Left ventricle myocardium inferior (tissue), 1 donor: ENCODE measurements at regions not wholly inside any gene's neighbourhood (a gene's known extent, or its start where the extent isn't known, plus 50 kb on each side); places are given as distances from the start of the nearest gene placed in this dataset.

Experiments
- DNase-seq: peaks from one replicate; pipeline ENCODE4 v3.0.0-alpha.2; 2020
- H3K27ac ChIP-seq: fragments of 200-600 bp; replicated peaks from 2 replicates; pipeline ENCODE4 v1.8.0; 2021
- H3K27me3 ChIP-seq: fragments of 200-600 bp; 2 replicates; pipeline ENCODE4 v1.8.0; 2021; ENCODE audit warnings: low read depth
- H3K36me3 ChIP-seq: fragments of 200-600 bp; 2 replicates; pipeline ENCODE4 v1.8.0; 2021
- H3K4me1 ChIP-seq: fragments of 200-600 bp; 2 replicates; pipeline ENCODE4 v1.8.0; 2021
- H3K4me3 ChIP-seq: fragments of 200-600 bp; 2 replicates; pipeline ENCODE4 v1.8.0; 2021; ENCODE audit warnings: mild to moderate bottlenecking, moderate library complexity
- H3K9me3 ChIP-seq: fragments of 200-600 bp; replicated peaks from 2 replicates; pipeline ENCODE4 v1.8.0; 2021
- CTCF ChIP-seq: fragments of 200-600 bp; IDR thresholded peaks from 2 replicates; pipeline ENCODE4 v1.8.0; 2021; ENCODE audit warnings: antibody characterized with exemption, mild to moderate bottlenecking, borderline replicate concordance
- intact Hi-C: fragments of 100-400 bp; cut with micrococcal nuclease; formaldehyde crosslinking; loops from one replicate; pipeline ENCODE4 v1.11.0; 2022
- donor health status: DM: no; HTN: yes; CAD: no; lungs with severe emphysema.

DNA sequence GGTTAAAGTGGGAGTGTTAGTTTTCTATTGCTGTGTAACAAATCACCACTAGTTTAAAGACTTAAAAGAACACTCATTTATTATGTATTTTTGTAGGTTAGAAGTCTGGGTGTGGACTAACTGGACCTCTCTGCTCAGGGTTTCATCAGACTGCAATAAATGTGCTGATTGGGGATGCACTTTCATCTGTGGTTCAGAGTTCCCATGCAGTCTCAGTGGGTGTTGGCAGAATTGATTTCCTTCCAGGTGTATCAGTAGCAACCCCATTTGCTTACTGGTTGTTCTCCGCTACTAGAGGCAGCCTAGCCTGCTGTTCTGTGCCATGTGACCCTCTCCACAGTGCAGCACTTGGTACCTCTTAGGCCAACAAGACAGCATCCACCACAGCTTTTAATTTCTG, 2200.5 kb downstream of the MAT2B start:
- no peak for TF ChIP-seq CTCF
- DNase-seq = no peak
- Histone ChIP-seq H3K4me1 (no peaks in the 10 kb centered on the region), H3K9me3 (peaks cover 8% of the 10 kb centered on the region), H3K27me3 (no peaks in the 10 kb centered on the region), H3K27ac (no peak overlapping the region), H3K36me3 (no peaks in the 10 kb centered on the region), H3K4me3 (no peak overlapping the region)
- intact Hi-C loops = no loop called here

DNA sequence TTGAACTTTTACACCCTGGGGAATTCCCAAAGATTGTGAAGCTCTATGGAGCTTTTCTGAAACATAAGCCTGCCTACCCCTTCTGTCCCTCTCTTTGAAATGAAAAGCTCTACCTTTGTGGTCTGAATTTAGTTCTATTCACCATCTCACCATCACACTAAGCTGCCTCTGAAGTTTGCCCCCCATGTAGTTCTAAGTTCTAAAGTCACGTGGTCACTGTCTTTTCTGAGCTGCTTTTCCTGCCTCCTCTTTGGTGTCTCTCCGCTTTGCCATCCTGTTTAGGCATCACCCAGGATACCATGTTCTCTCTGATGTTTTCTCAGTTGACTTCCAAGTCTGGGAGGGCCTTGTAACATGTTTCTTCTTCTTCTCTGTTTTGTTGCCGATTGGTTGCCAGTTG, 2206.6 kb downstream of the MAT2B start:
- DNase-seq = no peak
- no peaks in the 10 kb centered on the region for H3K36me3 ChIP-seq
- H3K27me3 ChIP-seq = no peaks in the 10 kb centered on the region
- intact Hi-C loops = no loop called here
- H3K4me1 ChIP-seq = no peaks in the 10 kb centered on the region
- H3K27ac ChIP-seq = no peak overlapping the region
- H3K9me3 ChIP-seq = no peaks in the 10 kb centered on the region
- H3K4me3 ChIP-seq = no peak overlapping the region
- no peak for TF ChIP-seq CTCF

DNA sequence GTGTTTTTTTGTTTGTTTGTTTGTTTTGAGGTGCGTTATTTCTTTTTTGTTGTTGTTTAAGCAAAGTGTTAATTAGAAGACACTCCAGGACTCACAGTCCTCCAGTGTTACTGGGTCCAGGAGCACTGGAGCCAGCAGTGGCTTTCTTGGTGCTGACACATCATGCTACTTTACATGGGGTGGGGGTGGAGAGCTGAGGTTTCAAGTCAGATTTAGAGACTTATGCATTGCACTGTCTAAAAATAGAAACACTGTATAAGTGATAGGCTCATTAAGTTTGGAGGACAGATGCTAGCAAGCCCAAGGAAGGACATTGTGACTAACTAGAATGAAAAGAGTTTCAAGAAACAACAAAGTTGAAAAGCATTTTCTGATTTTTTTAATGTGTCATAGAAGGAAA, 2209.2 kb downstream of the MAT2B start:
- no peak overlapping the region for H3K4me3 ChIP-seq
- no peaks in the 10 kb centered on the region for H3K4me1 ChIP-seq
- intact Hi-C loops = no loop called here
- H3K27me3 ChIP-seq = no peaks in the 10 kb centered on the region
- H3K36me3 ChIP-seq = no peaks in the 10 kb centered on the region
- no peak overlapping the region for H3K27ac ChIP-seq
- no peak for TF ChIP-seq CTCF
- H3K9me3 ChIP-seq = no peaks in the 10 kb centered on the region
- no peak for DNase-seq

- no peak for TF ChIP-seq CTCF
- no peak overlapping the region for H3K27ac ChIP-seq
- H3K36me3 ChIP-seq = no peaks in the 10 kb centered on the region
- H3K4me3 ChIP-seq = no peak overlapping the region
- H3K9me3 ChIP-seq = no peaks in the 10 kb centered on the region
- no peaks in the 10 kb centered on the region for H3K27me3 ChIP-seq
- no peak for DNase-seq
- no peaks in the 10 kb centered on the region for H3K4me1 ChIP-seq
- intact Hi-C loops = no loop called here
These were observed 2215.5 kb downstream of the MAT2B start for GRCh38 chr5:165720901-165721300.

DNA sequence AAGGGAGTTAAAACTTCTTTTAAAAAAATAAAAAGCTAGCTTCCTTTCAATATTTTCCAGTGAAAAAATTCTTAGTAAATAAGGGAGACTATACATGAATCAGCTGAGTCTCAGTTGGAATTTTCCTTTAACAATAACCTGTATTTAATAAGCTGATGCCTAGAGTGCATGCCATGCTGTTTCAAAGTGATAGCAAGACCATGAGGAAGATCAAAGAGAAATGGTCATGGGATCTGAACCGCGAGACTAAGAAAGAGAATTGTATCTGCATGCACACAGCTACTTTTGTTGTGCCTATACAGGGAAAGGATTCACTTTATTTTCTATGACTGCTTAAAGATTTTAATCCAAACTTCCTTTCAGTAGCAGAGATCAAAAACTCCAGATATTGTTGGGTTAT, 2217.0 kb downstream of the MAT2B start:
- Histone ChIP-seq H3K27me3 (no peaks in the 10 kb centered on the region), H3K9me3 (no peaks in the 10 kb centered on the region), H3K4me1 (no peaks in the 10 kb centered on the region), H3K36me3 (no peaks in the 10 kb centered on the region), H3K27ac (no peak overlapping the region), H3K4me3 (no peak overlapping the region)
- intact Hi-C loops = no loop called here
- TF ChIP-seq CTCF = no peak
- no peak for DNase-seq

DNA sequence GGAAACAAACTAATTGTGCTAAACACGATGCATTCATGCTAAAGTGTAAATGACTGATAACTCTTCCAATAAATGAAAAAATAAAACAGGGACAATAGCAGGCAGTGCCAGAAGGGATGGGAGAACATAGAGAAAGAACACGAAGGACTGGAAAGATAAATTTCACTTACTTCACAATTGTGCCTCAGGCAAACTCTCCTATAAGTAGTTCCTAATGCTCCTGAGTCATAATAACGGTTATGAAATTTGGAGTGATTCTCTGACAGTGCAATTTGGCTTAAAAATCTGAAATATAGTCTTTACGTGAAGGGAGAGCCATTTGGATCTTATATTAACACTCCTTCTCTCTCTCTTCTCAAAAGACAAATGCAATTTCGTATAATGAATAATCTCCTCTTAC, 2218.5 kb downstream of the MAT2B start:
- Histone ChIP-seq H3K36me3 (no peaks in the 10 kb centered on the region), H3K9me3 (no peaks in the 10 kb centered on the region), H3K27ac (no peak overlapping the region), H3K27me3 (no peaks in the 10 kb centered on the region), H3K4me3 (no peak overlapping the region), H3K4me1 (no peaks in the 10 kb centered on the region)
- intact Hi-C loops = no loop called here
- TF ChIP-seq CTCF = no peak
- no peak for DNase-seq
